NCI-H82 treated with DMSO at 0.1 percent for 48 hours (cell line): ENCODE measurements at regions not wholly inside any gene's neighbourhood (a gene's known extent, or its start where the extent isn't known, plus 50 kb on each side); places are given as distances from the start of the nearest gene placed in this dataset.

ENCODE experiments used
- DNase-seq: peaks from one replicate; lab custom pipeline; 2025; ENCODE audit not compliant: unreplicated experiment; lab: John Stamatoyannopoulos, UW

DNA sequence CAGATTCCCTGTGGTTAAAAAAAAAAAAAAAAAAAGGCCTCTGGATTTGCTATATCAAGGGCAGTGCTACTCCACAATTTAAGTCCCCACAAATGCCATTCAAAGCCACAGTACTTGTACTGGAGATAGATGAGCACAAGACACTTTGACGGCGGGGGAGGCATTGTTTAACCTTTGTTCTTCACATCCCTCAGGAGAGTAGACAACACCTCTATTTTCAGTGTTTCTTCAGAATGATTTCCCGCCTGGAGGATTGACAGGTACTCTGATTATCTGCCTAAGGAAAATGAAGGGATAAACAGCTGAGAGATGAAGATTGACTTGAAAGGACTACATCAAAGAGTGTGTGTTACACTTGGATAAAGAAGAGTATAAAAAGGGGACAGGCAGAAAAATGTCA is 58.7 kb downstream of the OTOL1 start:
- no peak for DNase-seq

GRCh38 chr3:161556533-161556932 is 59.9 kb downstream of the OTOL1 start:
- DNase-seq = no peak

- DNase-seq = no peak
Measured at GRCh38 chr3:161556941-161557340, 60.3 kb downstream of the OTOL1 start.

DNA sequence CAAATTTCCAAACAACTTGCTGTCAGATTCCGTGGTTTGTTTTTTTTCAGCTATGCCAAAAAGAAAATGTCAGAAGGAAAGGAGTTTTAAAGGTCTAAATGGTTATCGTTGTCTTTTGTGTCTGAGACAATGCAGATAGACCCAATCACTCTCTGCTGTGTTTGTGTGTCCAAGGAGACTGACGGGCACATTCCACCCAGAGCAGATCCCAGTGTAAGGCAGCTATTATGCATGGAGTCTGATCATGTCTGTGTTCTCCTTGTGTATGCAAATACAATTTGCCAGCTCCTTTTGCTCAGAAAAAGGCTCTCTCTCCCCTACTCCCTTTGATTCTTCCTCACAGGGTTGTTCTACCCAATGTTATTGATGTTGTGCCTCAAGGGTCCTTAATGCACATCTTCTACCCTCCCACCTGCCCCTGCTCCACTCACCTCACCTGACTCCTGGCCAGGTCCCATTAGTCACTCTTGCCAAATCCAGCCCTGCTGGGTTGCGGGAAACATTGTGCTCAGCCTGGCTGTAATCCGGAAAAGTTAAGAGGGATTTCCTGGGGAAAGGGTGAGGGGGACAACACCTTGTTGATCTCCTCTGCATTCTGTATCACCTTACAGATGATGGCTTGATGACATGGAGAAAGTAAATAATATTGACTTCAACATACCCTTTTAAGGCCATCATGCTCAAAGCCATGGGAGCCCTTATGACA is 61.0 kb downstream of the OTOL1 start:
- DNase-seq = no peak

DNA sequence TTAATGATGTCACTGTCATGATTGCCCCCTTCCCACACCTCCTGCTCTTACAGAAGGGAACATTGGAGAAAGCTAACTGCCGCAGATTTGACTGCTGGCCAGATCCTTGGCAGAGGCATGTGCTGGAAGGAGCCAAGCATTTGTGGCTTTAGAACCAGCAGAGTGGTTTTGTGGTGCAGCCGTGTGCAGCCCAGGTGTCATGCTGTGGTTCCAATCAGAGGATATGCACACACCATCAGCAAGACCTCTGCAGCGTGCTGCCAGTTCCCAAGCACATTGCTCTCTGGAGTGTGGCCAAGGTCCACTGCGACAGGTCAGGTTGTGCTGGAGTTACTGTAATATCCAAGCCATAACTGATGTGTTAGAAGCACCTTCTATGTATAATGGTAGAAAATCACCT is 61.6 kb downstream of the OTOL1 start:
- DNase-seq = no peak

DNA sequence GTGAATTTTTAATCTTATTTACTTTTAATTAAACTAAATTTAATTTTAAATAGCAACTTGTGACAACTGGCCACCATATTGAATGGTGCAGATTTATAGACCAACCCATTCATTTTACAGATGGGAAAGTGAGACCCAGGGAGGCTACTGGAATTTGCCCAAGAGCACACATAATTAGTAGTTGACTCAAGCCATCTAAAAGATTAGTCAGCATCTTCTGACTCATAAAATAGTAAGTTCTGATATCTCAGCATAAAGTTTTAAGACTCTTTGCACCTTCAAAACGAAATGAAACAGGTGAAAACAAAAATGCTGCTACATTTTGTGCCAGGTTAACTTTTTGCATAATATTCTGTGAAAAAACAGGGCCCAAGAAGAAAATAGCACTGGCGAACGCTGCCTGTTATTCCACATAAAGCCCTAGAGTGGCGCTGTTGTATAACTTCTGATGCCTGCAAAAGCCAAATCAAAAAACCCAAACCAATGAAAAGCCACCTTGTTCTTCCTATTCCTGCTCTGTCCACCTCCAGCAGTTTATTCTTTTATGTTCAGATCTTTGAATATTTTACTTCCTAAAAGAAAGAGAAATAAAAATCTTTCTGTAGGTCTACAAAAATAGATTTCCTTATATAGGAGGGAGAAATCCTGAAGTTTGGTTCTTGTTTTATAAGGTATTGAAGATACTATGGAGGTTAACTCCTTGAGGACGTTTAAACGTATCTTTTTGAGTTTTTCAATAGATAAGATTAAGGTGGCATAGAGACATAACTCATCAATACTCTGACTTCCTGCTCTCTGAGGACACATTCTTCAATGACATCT is 62.8 kb downstream of the OTOL1 start:
- DNase-seq = peak; percentile 19

DNA sequence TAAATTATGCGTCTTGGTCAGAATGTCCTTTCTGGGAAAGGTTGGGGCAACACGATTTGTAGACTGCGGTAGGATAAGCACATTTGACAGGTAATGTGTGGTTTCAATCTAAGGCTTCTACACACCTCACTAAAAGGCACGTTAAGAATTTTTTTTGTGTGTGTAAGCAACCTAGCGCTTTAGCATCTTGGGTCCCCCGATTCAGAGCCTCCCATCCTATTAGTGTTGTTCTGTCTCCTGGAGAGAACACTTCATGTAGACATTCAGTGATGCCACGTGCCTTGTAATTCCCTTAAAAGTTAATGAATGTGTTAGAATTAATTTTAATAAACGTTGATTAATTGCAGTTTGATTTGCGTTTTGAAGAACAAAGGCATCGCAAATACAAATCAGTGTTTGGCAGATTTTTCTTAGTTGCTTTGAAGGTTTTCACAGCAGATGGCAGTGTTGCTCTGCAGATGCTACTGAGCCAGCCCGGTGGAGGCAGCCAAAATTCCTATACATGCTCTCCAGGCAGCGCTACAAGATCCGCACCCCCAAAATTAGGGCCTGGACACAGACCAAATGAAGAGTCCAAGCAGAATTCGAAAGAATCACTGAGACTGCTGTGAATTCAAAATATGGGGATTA is 63.5 kb downstream of the OTOL1 start:
- peak; percentile 51 for DNase-seq

- DNase-seq = peak; percentile 58
Measured at GRCh38 chr3:161567577-161568361, 71.2 kb downstream of the OTOL1 start.

- DNase-seq = peak; percentile 88
Measured at GRCh38 chr3:161568671-161569070, 72.1 kb downstream of the OTOL1 start.

DNA sequence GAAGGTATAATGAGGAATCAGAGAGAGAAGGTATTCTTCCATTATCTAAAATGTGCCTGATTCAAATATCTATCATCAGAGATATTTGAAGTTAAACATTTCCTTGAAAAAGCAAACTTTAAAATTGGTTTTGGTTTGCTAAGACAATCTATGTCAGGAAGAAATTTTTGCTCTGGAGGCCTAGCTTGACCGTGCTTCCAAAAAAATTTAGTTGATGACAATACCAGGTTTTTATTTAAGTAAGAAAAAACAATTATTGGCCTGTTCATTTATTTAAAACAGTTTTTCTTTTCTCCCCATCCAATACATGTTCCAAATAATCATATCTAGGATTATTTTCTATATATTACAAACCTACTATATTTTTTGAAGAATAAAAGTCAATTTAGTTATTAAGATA is 75.3 kb downstream of the OTOL1 start:
- DNase-seq = no peak

DNA sequence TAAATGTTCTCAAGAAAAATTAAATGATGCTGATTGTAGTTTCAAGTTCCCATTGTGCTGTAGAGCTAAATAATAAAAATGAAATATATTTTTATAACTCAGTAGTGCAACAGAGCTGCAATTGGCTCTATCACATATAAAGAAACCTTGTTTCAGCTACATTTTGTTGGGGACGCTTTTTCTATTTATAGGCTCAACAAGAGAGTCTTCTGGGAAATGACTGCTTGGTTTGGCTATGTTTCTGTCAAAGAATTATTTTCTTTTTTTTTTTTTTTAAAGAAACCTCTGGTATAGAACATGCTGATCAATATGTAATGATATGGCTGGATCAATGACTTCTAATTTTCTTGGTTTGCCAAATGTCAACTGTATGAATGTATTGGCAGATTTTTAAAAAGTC is 76.5 kb downstream of the OTOL1 start:
- DNase-seq = no peak

GRCh38 chr3:161575901-161576300 is 79.3 kb downstream of the OTOL1 start:
- DNase-seq = no peak

DNA sequence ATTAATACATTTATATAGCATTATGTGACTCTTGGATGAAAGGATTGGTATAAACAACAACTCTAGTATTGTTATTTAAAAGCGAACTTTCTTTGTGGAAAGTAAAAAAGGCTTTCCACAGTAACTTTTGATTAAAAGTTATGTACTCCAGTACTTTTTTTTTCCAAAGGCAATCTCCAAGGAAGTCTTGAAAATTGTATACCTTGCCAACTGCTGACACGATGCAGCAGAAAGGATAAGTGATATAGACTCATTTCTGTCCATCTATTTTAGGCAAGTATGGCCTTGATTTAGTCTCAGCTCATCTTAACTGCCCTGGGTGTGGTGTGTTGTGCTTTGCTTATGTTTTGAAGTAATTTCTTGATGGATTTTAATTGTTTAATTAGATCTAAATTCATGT is 79.7 kb downstream of the OTOL1 start:
- DNase-seq = no peak

DNA sequence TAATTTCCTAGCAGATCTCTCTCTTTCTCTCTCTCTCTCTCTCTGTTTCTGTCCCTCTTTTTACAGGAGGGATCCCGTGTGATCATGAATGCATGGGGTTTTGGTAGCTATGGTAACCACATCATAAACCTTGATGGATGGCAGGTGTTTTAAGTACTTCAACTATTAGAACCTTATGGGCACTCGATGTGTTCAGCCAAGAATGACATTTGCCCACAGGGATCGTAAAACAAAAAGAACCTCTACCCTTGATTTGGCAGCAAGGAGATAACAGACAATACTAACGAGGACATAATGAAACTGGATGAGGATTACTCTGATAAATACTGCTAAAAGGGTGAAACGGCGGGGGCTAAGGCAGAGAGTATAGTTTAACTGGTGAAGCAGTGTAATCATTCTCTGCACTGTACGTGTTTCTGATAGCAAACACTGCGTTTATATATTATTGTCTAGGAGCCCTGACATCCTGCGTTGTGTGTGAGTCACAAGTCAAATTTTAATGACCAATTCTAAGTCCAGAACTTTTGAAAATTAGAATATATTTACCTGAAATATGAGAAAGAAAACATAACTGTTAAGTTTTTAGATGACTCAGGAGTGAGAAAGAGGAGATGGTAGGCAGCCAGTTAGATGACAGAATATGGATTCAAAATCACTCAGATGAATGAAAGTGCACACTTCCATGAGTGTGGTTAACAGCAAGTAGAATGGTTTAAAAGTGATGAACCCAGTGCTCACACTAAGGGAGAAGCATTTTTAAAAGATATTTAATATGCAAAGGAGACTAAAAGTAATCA is 80.3 kb downstream of the OTOL1 start:
- peak; percentile 16 for DNase-seq

DNA sequence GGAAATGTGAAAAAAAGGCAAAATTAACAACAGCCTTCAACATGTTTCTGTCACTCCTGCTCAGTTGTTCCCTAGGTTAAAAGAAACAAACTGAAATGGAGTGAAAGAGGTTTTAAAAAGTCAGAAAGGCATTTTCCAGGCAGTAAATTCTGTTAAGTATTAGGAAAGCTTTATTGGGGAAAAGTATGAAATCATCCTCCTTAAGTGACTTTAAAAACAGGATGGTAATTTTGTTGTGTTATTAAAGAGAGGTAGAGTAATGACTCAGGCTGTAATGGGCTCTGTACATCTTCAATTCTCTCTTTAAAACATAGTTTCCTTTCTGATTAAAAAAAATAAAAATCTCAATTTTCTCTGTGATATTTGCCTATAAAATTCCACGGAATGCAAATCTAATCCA is 81.1 kb downstream of the OTOL1 start:
- no peak for DNase-seq

GRCh38 chr3:161579395-161580126 is 83.0 kb downstream of the OTOL1 start:
- no peak for DNase-seq

DNA sequence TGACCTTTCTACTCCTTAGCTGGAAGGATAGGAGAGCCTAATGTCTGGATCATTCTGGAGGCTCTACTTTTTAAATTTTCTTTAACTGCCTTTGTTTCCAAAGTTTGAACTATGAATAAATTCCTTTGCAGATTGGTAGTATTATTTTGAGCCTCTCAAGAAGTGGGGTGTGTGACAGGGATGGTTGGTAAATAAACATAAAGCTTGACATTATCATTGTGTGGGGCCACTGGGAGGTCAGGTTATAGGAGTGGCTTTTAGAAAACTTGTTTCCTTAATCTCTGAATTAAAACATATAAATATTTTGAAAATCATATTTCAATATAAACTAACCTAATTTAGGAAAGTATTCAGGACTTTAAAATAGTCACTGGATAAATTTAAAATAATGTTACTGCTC is 89.3 kb downstream of the OTOL1 start:
- no peak for DNase-seq

DNA sequence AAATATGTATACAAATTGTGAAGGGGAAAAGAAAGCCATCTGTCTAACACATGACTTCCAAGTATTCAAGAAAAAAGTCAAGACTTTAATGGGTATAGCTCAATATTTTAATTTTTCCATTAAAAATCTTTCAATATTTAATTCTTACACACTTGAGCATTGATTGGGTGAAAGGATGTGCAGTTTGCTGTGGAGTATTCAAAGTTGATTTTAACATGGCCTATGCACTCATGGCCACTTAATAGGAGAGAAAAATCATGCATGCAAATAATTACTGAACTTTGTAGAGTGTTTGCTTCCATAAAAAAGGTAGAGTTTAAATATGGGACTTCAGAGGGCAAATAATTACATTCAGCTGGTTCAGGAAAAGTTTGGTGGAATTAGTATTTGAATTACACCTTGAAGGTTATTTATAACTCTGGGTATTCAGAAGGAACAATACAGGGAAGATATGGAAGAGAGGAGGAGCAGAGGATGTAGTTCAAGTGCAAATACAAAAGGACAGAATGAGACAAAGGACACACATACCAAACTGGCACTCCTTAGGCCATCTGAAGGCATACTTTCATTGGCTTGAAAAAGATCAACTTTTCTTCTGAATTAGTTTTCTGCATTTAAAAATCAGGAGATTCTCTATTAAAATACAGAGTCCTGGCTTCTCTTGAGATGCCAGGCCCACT is 90.1 kb downstream of the OTOL1 start:
- DNase-seq = no peak

GRCh38 chr3:161598639-161599038 is 102.0 kb downstream of the OTOL1 start:
- DNase-seq = no peak
